ENCODE measurements at regions not wholly inside any gene's neighbourhood (a gene's known extent, or its start where the extent isn't known, plus 50 kb on each side); places are given as distances from the start of the nearest gene placed in this dataset.

DNA sequence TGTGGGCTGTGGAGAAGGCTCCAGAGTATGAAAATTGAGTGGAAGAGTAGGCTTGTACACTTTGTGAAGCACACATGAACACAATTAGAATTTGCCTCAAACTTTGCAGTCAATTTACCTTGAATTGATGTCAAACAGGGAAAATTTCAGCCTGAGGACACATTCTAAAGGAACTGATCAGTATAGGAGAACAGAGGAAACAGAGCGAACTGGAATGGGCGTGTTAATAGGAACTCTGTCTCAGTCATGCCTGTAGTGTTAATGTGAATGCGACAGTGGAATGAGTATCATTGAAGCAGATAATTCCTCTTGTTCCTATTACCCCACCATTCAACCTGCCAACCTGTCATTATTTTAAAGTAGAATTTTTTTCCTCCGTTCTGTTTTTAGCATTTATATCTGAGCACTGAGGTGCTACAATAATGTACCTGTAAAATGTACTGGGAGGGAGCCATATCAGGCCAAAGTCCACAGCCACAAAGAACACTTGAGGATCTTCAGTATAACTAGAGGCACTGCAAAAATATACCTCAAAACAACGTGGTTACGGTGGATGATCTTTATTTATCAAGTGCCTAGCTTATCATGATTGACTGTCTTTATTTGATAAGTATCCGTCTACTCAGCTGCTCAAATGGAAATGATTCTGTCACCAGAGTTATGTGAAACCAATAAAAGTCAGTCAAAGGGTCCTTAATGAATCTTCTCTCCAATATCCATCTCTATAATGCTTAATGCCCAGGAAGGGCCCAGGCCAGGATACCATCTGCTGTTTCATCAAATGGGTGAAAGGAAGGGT, 125.3 kb upstream of the STMND1 start:
- dilution Hi-C loops (cut with HindIII; ENCODE audit: low sequenced_read_pairs, unreplicated experiment), result no loop called here

More for the DNA sequence above, 125.3 kb upstream of the STMND1 start:
- H2AK9ac ChIP-seq (replicated peaks; ENCODE audit: low read depth, low read length, poor library complexity), result no peak overlapping the region
- no peaks in the 10 kb centered on the region for H3K9me3 ChIP-seq (ENCODE audit: control insufficient read depth, insufficient read depth, low read length)
- no peak for ATAC-seq (ENCODE audit: low read depth)
- no peak overlapping the region for H3K27ac ChIP-seq (ENCODE audit: insufficient read depth, low read length)
- H2BK20ac ChIP-seq (ENCODE audit: low read depth, low read length), result no peak overlapping the region
- in situ Hi-C loops (cut with MboI; ENCODE audit: low sequenced_read_pairs) (loop anchor here (5.0 kb wide), 1 partner anchor 111 kb away; no protein-coding TSS in a partner anchor), intact Hi-C loops (cut with micrococcal nuclease) (no loop called here)
- no peak overlapping the region for H3K23ac ChIP-seq (ENCODE audit: low read depth, low read length)
- no peak overlapping the region for H3K9ac ChIP-seq (ENCODE audit: low read depth, low read length)
- no peak overlapping the region for H2BK120ac ChIP-seq (ENCODE audit: low read depth, low read length)
- no peaks in the 10 kb centered on the region for H3K9me1 ChIP-seq (ENCODE audit: insufficient read depth, low read length)
- no peak for DNase-seq
- no peak overlapping the region for H2AFZ ChIP-seq (replicated peaks; ENCODE audit: low read length, poor library complexity)
- H3K4me2 ChIP-seq (ENCODE audit: low read depth, low read length), result no peak overlapping the region
- TF ChIP-seq RAD21 (IDR thresholded peaks at IDR 0.05; ENCODE audit: low read length), result no peak
- TF ChIP-seq FOS (IDR thresholded peaks at IDR 0.05; ENCODE audit: low read depth, low read length), result no peak
- TF ChIP-seq RFX5 (IDR thresholded peaks at IDR 0.05; ENCODE audit: low read depth, low read length), result no peak
- TF ChIP-seq, protein P1, sequence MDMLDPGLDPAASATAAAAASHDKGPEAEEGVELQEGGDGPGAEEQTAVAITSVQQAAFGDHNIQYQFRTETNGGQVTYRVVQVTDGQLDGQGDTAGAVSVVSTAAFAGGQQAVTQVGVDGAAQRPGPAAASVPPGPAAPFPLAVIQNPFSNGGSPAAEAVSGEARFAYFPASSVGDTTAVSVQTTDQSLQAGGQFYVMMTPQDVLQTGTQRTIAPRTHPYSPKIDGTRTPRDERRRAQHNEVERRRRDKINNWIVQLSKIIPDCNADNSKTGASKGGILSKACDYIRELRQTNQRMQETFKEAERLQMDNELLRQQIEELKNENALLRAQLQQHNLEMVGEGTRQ (IDR thresholded peaks at IDR 0.05; ENCODE audit: low read depth, low read length), result no peak
- TF ChIP-seq SMC3 (IDR thresholded peaks at IDR 0.05; ENCODE audit: low read depth, low read length), result no peak
- TF ChIP-seq RCOR1 (IDR thresholded peaks at IDR 0.05; ENCODE audit: insufficient replicate concordance, low read length), result no peak
- TF ChIP-seq, protein P2, sequence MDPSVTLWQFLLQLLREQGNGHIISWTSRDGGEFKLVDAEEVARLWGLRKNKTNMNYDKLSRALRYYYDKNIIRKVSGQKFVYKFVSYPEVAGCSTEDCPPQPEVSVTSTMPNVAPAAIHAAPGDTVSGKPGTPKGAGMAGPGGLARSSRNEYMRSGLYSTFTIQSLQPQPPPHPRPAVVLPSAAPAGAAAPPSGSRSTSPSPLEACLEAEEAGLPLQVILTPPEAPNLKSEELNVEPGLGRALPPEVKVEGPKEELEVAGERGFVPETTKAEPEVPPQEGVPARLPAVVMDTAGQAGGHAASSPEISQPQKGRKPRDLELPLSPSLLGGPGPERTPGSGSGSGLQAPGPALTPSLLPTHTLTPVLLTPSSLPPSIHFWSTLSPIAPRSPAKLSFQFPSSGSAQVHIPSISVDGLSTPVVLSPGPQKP (IDR thresholded peaks at IDR 0.05; ENCODE audit: borderline replicate concordance, low read depth, low read length), result no peak
- TF ChIP-seq MXI1 (IDR thresholded peaks at IDR 0.05; ENCODE audit: borderline replicate concordance, low read depth, low read length), result no peak
- TF ChIP-seq, protein P3, sequence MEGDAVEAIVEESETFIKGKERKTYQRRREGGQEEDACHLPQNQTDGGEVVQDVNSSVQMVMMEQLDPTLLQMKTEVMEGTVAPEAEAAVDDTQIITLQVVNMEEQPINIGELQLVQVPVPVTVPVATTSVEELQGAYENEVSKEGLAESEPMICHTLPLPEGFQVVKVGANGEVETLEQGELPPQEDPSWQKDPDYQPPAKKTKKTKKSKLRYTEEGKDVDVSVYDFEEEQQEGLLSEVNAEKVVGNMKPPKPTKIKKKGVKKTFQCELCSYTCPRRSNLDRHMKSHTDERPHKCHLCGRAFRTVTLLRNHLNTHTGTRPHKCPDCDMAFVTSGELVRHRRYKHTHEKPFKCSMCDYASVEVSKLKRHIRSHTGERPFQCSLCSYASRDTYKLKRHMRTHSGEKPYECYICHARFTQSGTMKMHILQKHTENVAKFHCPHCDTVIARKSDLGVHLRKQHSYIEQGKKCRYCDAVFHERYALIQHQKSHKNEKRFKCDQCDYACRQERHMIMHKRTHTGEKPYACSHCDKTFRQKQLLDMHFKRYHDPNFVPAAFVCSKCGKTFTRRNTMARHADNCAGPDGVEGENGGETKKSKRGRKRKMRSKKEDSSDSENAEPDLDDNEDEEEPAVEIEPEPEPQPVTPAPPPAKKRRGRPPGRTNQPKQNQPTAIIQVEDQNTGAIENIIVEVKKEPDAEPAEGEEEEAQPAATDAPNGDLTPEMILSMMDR (conservative IDR thresholded peaks at IDR 0.05; ENCODE audit: low read depth, low read length), result no peak
- TF ChIP-seq CEBPB (IDR thresholded peaks at IDR 0.05; ENCODE audit: low read depth, low read length), result no peak
- TF ChIP-seq MAZ (IDR thresholded peaks at IDR 0.05; ENCODE audit: borderline replicate concordance, low read depth, low read length), result no peak
- TF ChIP-seq MAFK (IDR thresholded peaks at IDR 0.05; ENCODE audit: low read depth, low read length), result no peak
- no peak for TF ChIP-seq CHD1 (IDR thresholded peaks at IDR 0.05; ENCODE audit: low read depth, low read length)
- no peaks in the 10 kb centered on the region for H4K20me1 ChIP-seq (ENCODE audit: insufficient read depth, low read length)
- H3K36me3 ChIP-seq (ENCODE audit: control insufficient read depth, insufficient read depth, low read length), result no peaks in the 10 kb centered on the region
- H3K79me1 ChIP-seq (ENCODE audit: low read depth in 1 of 2, low read length in 2 of 2), result no peaks in the 10 kb centered on the region
- H4K8ac ChIP-seq (ENCODE audit: low read depth in 2 of 2, low read length in 2 of 2), result no peak overlapping the region
- no peak overlapping the region for H2BK15ac ChIP-seq (ENCODE audit: low read depth, low read length)
- no peak overlapping the region for H2BK5ac ChIP-seq (ENCODE audit: low read depth, low read length, poor library complexity, severe bottlenecking)
- H3K27me3 ChIP-seq (ENCODE audit: control insufficient read depth, insufficient read depth, low read length), result peaks cover 5% of the 10 kb centered on the region; the same call in 1 of the 2 replicates
- no peak overlapping the region for H4K5ac ChIP-seq (ENCODE audit: low read depth, low read length)
- ChIA-PET CTCF (no interaction called here), POLR2A (ENCODE audit: unreplicated experiment) (no interaction called here)
- H3K56ac ChIP-seq (ENCODE audit: extremely low read depth, insufficient read depth, low read length), result no peak overlapping the region
- H3K18ac ChIP-seq (ENCODE audit: low read depth, low read length), result no peak overlapping the region
- H3K4me3 ChIP-seq (ENCODE audit: insufficient read depth, low read depth, low read length), result no peak overlapping the region
- H2AK5ac ChIP-seq (ENCODE audit: low read depth, low read length), result no peak overlapping the region
- WGBS, 2 experiments (ENCODE audit: extremely low coverage in 2 of 2, insufficient read length in 1 of 2), result no CpG with 5 or more reads among the region's 7 CpGs
- peaks cover 2% of the 10 kb centered on the region; the same call in 1 of the 2 replicates for H3K4me1 ChIP-seq (ENCODE audit: control insufficient read depth, insufficient read depth, low read length)
- H3K14ac ChIP-seq (replicated peaks; ENCODE audit: low read depth, low read length), result no peak overlapping the region
- no TSS peak for BruUV-seq (replicated peaks)
- no peak overlapping the region for H4K91ac ChIP-seq (ENCODE audit: insufficient read depth, low read depth, low read length)
- H3K4ac ChIP-seq (ENCODE audit: low read depth, low read length), result no peak overlapping the region
